AML-193 (cell line): ENCODE measurements at regions not wholly inside any gene's neighbourhood (a gene's known extent, or its start where the extent isn't known, plus 50 kb on each side); places are given as distances from the start of the nearest gene placed in this dataset.

Experiments used
- DNase-seq, 2 experiments: peaks; one replicate each; lab custom pipeline; 2025; lab: John Stamatoyannopoulos, UW

- no peak for DNase-seq
Observed at GRCh38 chr9:82216435-82216834, 227.9 kb downstream of the SPATA31D1 start.

DNA sequence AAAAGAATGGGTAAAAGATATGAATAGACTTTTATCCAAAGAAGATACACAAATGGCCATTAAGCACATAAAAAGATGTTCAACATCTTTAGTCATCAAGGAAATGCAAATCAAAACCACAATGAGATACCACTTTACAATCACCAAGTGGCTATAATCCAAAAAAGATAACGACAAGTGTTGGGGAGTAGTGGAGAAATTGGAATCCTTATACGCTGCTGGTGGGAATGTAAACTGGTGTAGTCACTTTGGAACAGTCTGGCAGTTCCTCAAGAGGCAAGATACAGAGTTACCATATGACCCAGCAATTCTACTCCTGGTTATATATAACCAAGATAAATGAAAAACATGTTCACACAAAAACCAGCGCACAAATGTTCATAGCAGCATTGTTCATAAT lies 234.9 kb downstream of the SPATA31D1 start:
- DNase-seq: no peak

DNA sequence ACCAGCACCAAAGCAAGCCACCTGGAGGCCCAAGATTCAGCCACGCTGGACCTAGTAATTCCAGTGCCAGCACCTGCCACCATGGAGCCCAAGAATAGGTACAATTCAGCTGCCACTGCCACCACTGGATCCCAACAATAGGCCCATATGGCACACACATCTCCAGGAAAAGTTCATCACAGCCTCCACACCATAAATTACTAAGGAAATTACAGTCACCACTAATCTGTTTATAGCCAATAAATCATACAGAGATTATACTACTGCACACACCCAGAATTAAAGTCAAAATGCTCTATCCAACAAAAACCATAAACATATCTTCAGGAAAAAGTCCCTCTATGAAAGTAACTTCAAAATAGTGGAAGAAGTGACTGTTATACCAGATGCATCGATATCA lies 242.8 kb downstream of the SPATA31D1 start:
- DNase-seq: no peak

DNA sequence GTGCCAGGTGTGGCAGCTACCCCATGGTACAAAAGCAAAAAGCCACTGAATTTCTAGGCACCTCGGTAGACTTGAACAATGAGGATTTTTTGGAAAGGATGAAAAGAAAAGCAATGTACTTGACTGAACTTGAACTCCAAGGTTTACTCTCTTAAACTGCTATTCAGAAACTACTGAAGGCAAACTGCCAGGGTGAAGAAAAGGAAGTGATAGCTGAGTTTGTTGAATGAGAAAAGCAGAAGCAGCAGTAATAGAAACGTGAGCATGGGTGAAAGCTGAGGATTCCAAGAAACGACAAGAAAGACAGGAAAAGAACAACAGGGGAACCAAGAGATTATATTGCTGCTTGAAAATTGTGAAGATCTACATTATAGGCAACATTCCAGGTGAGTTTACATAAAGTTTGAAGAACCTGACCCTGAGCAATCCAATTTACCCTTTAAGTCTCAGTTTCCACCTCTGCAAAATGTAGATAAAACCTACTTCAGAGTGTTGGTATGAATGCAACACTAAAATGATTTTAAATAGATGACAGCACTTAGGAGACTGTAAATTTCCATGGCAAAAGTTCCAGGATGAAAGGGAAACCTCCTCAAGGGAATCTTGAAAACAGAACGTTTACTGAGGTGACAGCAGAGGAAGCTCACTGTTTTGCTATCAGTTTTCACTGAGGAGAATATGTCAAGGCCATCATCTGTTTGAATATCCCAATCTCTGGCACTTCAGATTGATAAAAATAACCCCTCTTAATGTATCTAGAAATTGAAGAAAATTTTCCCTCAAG lies 245.8 kb downstream of the SPATA31D1 start:
- peak in 1 of 2 experiments; percentile 5 for DNase-seq

DNA sequence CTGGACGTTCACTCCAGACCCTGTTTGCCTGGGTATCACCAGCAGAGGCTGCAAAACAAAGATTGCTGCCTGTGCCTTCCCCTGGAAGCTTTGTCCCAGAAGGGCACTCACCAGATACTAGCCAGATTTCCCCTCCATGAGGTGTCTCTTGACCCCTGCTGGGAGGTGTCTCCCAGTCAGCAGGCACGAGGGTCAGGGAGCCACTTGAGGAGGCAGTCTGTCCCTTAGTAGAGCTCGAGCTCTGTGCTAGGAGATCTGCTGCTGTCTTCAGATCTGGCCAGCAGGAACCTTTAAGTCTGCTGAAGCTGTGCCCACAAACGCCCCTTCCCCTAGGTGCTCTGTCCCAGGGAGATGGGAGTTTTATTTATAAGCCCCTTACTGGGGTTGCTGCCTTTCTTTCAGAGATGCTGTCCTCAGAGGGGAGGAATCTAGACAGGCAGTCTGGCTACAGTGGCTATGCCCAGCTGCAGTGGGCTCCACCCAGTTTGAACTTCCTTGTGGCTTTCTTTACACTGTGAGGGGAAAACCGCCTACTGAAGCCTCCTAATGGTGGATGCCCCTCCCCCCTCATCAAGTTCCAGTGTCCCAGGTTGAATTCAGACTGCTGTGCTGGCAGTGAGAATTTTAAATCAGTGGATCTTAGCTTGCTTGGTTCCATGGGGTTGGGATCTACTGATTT lies 253.9 kb downstream of the SPATA31D1 start:
- DNase-seq: no peak

GRCh38 chr9:82247318-82247717 lies 258.7 kb downstream of the SPATA31D1 start:
- peak; percentile 11 to 17 for DNase-seq

- DNase-seq: no peak
Observed at GRCh38 chr9:82252116-82252515, 263.5 kb downstream of the SPATA31D1 start.

DNA sequence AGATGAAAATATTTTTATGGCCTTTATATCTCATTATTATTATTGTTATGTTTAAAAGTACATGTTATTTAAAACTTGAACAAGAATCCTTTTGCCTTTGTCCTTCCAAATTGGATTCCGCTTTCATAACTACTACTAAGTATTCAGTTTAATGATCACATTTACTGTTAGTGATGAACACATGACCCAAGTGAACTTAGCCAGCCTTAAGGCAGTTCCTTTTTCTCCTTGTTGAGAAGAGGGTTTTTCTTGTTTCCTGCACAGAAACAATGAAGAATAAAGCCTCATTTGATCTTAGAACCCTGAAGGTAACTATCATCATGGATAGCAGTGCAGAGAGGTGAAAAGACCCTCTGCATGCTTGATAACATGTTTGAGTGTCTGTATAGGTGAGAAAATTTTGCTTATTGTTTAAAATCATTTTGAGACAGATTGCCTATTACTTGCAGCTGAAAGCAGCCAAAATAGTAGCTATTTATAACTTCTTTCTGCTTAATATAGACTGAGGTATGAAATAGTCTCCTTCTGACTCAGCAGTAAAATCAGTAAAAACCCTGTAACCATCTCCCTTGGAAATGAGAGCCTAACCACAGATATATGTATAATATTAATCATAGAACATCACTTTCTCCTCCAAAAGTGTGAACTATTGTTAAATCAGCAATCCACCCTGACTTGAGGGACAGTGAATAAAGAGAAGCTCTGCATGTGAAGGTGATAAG lies 266.2 kb downstream of the SPATA31D1 start:
- DNase-seq: no peak

- no peak for DNase-seq
Observed at GRCh38 chr9:82255481-82256176, 267.1 kb downstream of the SPATA31D1 start.

GRCh38 chr9:82260691-82261090 lies 272.1 kb downstream of the SPATA31D1 start:
- DNase-seq: no peak

DNA sequence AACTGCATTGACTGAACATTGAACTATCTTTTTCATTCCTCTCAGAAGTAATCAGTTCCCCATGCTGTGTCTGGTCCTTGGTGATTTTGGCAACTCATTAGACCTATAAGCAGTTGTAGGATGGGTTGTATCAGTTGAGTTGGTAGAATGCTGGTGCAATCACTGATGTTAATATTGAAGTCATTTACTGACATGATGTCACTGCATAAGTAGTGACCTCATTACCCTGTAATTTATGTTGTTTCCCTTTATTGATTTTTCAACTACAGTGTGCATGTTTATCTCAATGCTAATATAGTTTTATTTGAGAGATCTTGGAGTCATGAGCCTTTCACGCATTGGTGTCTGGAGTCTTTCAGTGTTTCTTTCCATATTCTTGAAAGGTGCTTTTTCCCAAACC lies 275.0 kb downstream of the SPATA31D1 start:
- no peak for DNase-seq

DNA sequence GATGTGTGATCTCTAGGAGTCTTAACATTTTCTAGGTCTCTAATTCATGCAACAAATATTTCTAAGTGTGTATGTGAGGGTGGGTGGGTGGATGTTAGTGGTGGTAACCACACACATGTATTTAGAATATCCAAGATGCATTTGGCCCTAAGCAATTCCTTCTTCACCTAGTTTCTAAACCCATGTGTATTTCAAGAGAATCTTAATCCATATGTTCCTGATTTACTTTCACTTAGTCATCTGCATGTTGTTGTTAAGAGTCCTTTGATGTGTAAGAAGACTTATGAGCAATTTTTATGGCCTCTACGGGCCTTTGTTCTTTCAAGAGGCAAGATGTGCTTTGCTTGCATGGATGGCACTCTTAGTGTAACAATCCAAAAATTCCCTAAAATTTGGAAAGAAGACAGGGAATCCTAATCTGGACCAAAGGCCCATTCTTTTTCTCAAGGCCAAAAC lies 282.6 kb downstream of the SPATA31D1 start:
- no peak for DNase-seq

DNA sequence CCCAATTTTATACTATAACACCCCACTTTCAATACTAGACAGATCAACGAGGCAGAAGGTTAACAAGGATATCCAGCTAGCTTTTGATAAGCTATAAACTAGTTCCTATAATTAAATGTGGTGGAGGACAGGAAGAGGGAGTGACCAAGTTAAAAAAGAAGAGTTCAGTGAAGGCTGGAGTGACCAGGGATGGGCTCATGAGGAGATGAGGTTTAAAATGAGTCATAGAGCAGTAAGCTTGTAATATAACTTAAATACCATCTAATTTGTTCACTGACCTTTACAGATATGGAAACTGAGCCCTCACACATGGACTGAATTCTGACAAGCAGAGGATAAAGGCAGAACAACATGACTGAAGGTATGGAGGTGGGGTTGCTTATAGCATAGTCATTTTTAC lies 284.5 kb downstream of the SPATA31D1 start:
- DNase-seq: no peak

- DNase-seq: no peak
Observed at GRCh38 chr9:82275258-82275927, 286.8 kb downstream of the SPATA31D1 start.

- DNase-seq: no peak
Observed at GRCh38 chr9:82281066-82281465, 292.5 kb downstream of the SPATA31D1 start.

DNA sequence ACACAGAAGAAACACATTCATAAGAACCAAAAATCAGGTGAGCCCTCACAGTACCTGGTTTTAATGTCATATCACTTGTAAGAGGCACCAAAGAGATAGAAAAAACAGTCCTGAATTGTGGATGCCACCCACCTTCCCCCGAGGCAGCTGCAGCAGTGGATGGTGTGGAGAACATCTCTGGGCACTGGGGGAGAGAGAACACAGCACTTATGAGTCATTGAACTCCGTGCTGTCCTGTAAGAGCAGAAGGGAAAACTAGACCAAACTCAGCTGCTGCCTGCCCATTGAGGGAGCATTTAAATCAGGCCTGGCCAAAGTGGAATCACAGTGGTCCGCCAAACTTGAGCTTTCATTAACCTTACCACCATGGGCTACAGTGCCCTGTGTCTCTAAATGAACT lies 296.2 kb downstream of the SPATA31D1 start:
- DNase-seq: no peak

DNA sequence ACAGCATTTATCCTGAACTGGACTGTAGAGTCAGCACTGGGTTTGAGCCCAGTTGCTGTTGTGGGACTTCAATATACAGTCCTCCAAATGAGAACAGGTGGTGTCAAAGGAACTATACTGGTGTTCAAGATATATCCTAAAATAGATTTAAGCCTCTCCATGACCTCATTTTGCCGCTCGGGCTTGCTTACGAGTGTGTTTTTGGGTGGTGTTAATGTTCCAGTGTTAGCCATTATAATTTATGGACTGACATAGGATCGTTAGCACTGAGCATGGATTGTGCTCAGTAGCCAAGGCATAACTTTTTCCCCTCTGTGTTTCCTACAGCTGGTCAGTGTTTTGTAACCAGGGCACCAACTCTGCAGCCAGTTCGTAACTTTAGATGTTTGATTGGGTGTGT lies 306.6 kb downstream of the SPATA31D1 start:
- no peak for DNase-seq

- DNase-seq: no peak
Observed at GRCh38 chr9:82299870-82300269, 311.3 kb downstream of the SPATA31D1 start.

DNA sequence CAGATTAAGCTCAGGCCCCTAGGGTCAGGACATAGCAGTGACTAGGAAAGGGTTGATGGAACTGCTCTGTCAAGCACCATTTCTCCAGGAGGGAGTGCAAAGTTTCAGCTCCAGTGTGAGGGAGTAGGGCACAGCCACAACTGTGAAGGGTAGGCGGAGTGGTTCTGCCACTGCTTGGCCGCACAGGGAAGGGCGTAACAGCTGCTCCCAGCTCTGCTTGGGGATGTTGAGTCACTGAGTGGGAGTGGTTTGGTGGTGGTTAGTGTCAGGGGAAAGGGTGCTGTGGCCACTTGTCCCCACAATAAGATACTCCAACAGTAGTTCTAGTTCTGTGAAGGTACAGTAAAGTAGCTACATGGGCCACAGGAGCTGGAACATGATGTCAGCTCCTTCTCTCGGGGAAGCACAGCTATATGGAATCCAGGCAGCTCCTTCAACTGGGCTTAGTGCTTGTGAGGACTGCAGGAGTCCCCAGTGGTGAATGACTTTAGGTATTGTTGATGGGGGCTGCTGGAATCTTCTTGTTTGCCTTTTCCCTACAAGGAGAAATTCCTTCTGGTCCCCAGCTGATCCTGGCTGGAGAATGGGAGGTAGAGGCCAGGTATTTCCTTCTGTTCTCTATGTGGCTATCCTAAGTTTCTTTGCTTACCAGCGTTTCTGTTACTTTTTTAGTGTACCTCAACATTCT lies 314.5 kb downstream of the SPATA31D1 start:
- DNase-seq: no peak

- no peak for DNase-seq
Observed at GRCh38 chr9:82308836-82309235, 320.3 kb downstream of the SPATA31D1 start.

DNA sequence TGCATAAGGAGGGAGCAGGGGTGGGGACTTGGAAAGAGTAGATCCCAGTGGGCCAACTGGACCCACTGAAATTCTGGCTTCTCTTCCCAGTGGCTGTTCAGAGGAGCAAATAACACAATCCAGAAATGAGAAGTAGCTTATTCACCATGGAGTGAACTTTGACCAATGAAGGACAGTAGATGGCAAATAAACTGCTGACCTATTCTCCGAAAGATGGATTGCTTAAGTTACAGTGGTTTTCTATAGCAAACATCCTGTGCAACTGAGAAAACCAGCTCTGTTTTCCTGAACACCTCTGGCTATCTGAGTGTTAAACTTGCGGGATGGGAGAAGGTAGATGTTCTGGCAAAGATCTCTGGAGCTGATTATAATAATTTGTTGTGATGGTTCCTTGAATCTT lies 325.1 kb downstream of the SPATA31D1 start:
- DNase-seq: no peak
